ENCODE measurements at regions not wholly inside any gene's neighbourhood (a gene's known extent, or its start where the extent isn't known, plus 50 kb on each side); places are given as distances from the start of the nearest gene placed in this dataset.

GRCh38 chr11:121775276-121775675 is 322.5 kb upstream of the SORL1-AS1 start:
- DNase-seq, result no peak

- DNase-seq, result no peak
Observed at GRCh38 chr11:121773076-121773475, 320.3 kb upstream of the SORL1-AS1 start.

GRCh38 chr11:121770939-121771595 is 318.3 kb upstream of the SORL1-AS1 start:
- no peak for DNase-seq

- no peak for DNase-seq
Observed at GRCh38 chr11:121769191-121769590, 316.4 kb upstream of the SORL1-AS1 start.

GRCh38 chr11:121767433-121767832 is 314.7 kb upstream of the SORL1-AS1 start:
- no peak for DNase-seq

- DNase-seq, result no peak
Observed at GRCh38 chr11:121766991-121767390, 314.2 kb upstream of the SORL1-AS1 start.

- DNase-seq, result no peak
Observed at GRCh38 chr11:121766166-121766565, 313.4 kb upstream of the SORL1-AS1 start.

- no peak for DNase-seq
Observed at GRCh38 chr11:121763526-121763925, 310.8 kb upstream of the SORL1-AS1 start.

GRCh38 chr11:121762820-121763219 is 310.1 kb upstream of the SORL1-AS1 start:
- no peak for DNase-seq

GRCh38 chr11:121761186-121761585 is 308.4 kb upstream of the SORL1-AS1 start:
- DNase-seq, result no peak

- no peak for DNase-seq
Observed at GRCh38 chr11:121757480-121758125, 304.8 kb upstream of the SORL1-AS1 start.

- no peak for DNase-seq
Observed at GRCh38 chr11:121755906-121756305, 303.1 kb upstream of the SORL1-AS1 start.

GRCh38 chr11:121755191-121755590 is 302.4 kb upstream of the SORL1-AS1 start:
- no peak for DNase-seq

GRCh38 chr11:121754598-121754997 is 301.8 kb upstream of the SORL1-AS1 start:
- DNase-seq, result no peak

GRCh38 chr11:121749691-121750090 is 296.9 kb upstream of the SORL1-AS1 start:
- DNase-seq, result no peak

- DNase-seq, result no peak
Observed at GRCh38 chr11:121748068-121748467, 295.3 kb upstream of the SORL1-AS1 start.

- no peak for DNase-seq
Observed at GRCh38 chr11:121743285-121743684, 290.5 kb upstream of the SORL1-AS1 start.

- DNase-seq, result no peak
Observed at GRCh38 chr11:121741761-121742361, 289.1 kb upstream of the SORL1-AS1 start.

- DNase-seq, result no peak
Observed at GRCh38 chr11:121741351-121741760, 288.6 kb upstream of the SORL1-AS1 start.

GRCh38 chr11:121740902-121741301 is 288.1 kb upstream of the SORL1-AS1 start:
- no peak for DNase-seq

- DNase-seq, result no peak
Observed at GRCh38 chr11:121733858-121734257, 281.1 kb upstream of the SORL1-AS1 start.

- no peak for DNase-seq
Observed at GRCh38 chr11:121727942-121728341, 275.2 kb upstream of the SORL1-AS1 start.

- DNase-seq, result no peak
Observed at GRCh38 chr11:121723246-121723741, 270.5 kb upstream of the SORL1-AS1 start.

Data from HCEC 1CT (cell line).